ENCODE measurements at regions not wholly inside any gene's neighbourhood (a gene's known extent, or its start where the extent isn't known, plus 50 kb on each side); places are given as distances from the start of the nearest gene placed in this dataset.

GRCh38 chr13:21321269-21321668 lies 137.8 kb downstream of the ZDHHC20 start:
- TF ChIP-seq SMAD3 (CRISPR knock-in tag; IDR thresholded peaks at IDR 0.05; ENCODE audit: borderline replicate concordance) (no peak), CTCF (IDR thresholded peaks at IDR 0.05) (no peak), FOXJ3 (CRISPR knock-in tag; IDR thresholded peaks at IDR 0.05; ENCODE audit: borderline replicate concordance) (no peak), ATF2 (CRISPR knock-in tag; IDR thresholded peaks at IDR 0.05; ENCODE audit: borderline replicate concordance, low read depth) (no peak), AFF4 (CRISPR knock-in tag; IDR thresholded peaks at IDR 0.05; ENCODE audit: borderline replicate concordance) (no peak), USF1 (CRISPR knock-in tag; IDR thresholded peaks at IDR 0.05) (no peak), MAX (CRISPR knock-in tag; IDR thresholded peaks at IDR 0.05) (no peak), USF2 (CRISPR knock-in tag; IDR thresholded peaks at IDR 0.05) (no peak), TP53 (CRISPR knock-in tag; IDR thresholded peaks at IDR 0.05) (no peak), STAT6 (CRISPR knock-in tag; conservative IDR thresholded peaks at IDR 0.05; ENCODE audit: low read depth) (no peak), RELA (CRISPR knock-in tag; IDR thresholded peaks at IDR 0.05; ENCODE audit: borderline replicate concordance) (no peak), SP1 (CRISPR knock-in tag; conservative IDR thresholded peaks at IDR 0.05) (no peak), ZNF263 (CRISPR knock-in tag; IDR thresholded peaks at IDR 0.05; ENCODE audit: low read depth) (no peak), E2F4 (CRISPR knock-in tag; IDR thresholded peaks at IDR 0.05; ENCODE audit: borderline replicate concordance, low read depth) (no peak)

Measured in WTC11 (cell line).